ENCODE measurements at regions not wholly inside any gene's neighbourhood (a gene's known extent, or its start where the extent isn't known, plus 50 kb on each side); places are given as distances from the start of the nearest gene placed in this dataset.
"Not testable (repeated sequence)": the region's sequence is repeated elsewhere in the genome, so short reads cannot be mapped to it uniquely, and the experiment has no call there.

DNA sequence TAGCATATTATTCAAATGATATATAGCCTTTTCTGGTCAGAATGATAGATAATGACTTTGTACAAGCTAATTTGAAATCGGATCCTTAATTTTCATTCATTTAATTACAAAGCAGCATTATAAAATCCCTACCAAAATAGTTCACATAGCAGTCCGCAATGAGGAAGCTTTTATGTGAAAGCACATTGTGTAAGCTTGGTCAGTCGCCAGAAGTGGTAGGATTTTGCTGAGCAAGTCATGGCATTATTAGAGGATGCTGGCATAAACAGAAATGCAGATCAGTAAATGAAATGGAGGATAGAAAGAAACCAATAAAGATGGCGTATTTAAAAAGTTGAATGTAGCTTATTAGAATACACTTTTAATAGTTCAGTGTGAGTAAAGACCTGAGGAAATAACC is 93.2 kb upstream of the DIAPH2 start:
- intact Hi-C loops (cut with micrococcal nuclease; ENCODE audit: unreplicated experiment): no loop called here
- Histone ChIP-seq H3K4me1 (replicated peaks; ENCODE audit: insufficient read depth) (no peaks in the 10 kb centered on the region), H3K27me3 (ENCODE audit: insufficient read depth, low read depth) (no peaks in the 10 kb centered on the region), H2AFZ (no peak overlapping the region), H3K79me2 (ENCODE audit: low read depth) (no peaks in the 10 kb centered on the region), H3K36me3 (ENCODE audit: low read depth) (no peaks in the 10 kb centered on the region), H3K9me3 (ENCODE audit: insufficient read depth, low read depth) (no peaks in the 10 kb centered on the region), H4K20me1 (ENCODE audit: insufficient read depth) (no peaks in the 10 kb centered on the region), H3K9me2 (ENCODE audit: insufficient read depth) (no peaks in the 10 kb centered on the region), H3K4me3 (no peak overlapping the region), H3K27ac (no peak overlapping the region), H3K4me2 (no peak overlapping the region), H3F3A (ENCODE audit: insufficient read depth, low read depth) (no peaks in the 10 kb centered on the region)
- no peak for TF ChIP-seq EZH2 (IDR thresholded peaks at IDR 0.05; ENCODE audit: low read depth)
- TF ChIP-seq, protein P1, sequence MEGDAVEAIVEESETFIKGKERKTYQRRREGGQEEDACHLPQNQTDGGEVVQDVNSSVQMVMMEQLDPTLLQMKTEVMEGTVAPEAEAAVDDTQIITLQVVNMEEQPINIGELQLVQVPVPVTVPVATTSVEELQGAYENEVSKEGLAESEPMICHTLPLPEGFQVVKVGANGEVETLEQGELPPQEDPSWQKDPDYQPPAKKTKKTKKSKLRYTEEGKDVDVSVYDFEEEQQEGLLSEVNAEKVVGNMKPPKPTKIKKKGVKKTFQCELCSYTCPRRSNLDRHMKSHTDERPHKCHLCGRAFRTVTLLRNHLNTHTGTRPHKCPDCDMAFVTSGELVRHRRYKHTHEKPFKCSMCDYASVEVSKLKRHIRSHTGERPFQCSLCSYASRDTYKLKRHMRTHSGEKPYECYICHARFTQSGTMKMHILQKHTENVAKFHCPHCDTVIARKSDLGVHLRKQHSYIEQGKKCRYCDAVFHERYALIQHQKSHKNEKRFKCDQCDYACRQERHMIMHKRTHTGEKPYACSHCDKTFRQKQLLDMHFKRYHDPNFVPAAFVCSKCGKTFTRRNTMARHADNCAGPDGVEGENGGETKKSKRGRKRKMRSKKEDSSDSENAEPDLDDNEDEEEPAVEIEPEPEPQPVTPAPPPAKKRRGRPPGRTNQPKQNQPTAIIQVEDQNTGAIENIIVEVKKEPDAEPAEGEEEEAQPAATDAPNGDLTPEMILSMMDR (conservative IDR thresholded peaks at IDR 0.05): no peak
- POLR2A ChIA-PET (ENCODE audit: unreplicated experiment): no interaction called here
- BruUV-seq (replicated peaks): no TSS peak
- DNase-seq: no peak
- CTCF ChIA-PET: no interaction called here

- CTCF ChIA-PET; H3K9me3 ChIP-seq (ENCODE audit: insufficient read depth, low read depth); intact Hi-C loops (cut with micrococcal nuclease; ENCODE audit: unreplicated experiment); H4K20me1 ChIP-seq (ENCODE audit: insufficient read depth); H2AFZ ChIP-seq; H3K4me2 ChIP-seq; H3F3A ChIP-seq (ENCODE audit: insufficient read depth, low read depth); DNase-seq; H3K9me2 ChIP-seq (ENCODE audit: insufficient read depth); H3K27ac ChIP-seq; BruUV-seq (replicated peaks); H3K4me3 ChIP-seq; H3K27me3 ChIP-seq (ENCODE audit: insufficient read depth, low read depth); H3K4me1 ChIP-seq (replicated peaks; ENCODE audit: insufficient read depth); H3K79me2 ChIP-seq (ENCODE audit: low read depth); POLR2A ChIA-PET (ENCODE audit: unreplicated experiment); H3K36me3 ChIP-seq (ENCODE audit: low read depth): not testable (repeated sequence)
Observed at GRCh38 chrX:96597847-96598246, 86.8 kb upstream of the DIAPH2 start.

DNA sequence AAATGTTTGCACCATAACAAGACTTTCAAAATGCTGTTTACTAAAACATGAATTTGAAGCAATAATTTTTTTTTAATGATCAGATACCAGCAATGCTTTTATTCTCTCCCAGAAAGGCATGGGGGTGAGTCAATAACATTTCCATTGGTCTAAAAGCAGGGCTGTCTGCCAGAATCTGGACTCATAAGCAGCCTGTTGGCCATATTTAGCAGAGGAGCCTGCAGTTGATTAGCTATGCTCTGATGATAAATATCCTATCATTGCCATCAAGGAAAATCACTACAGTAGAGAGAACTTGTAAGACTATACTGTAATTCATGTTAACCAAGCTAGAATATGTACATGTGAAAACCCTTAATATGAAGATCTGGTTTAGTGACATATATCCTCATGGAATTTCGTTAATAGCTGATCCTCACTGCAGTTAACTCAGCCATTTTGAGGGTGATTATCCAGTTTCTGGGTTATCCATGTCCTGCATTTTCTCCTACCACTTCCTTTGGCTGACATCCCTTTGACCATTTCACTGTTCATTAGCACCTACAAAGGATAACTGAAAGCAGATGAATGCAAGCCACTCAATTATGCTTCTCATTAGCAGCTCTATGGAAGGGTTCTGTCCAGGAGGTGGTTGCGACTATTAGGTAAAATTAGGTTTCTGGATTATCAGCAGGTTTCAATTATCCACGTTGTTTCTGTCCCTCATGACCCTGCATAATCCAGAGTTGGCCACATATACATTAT is 72.9 kb upstream of the DIAPH2 start:
- BruUV-seq (replicated peaks): no TSS peak
- no peaks in the 10 kb centered on the region for H3K27me3 ChIP-seq (ENCODE audit: insufficient read depth, low read depth)
- H3K4me3 ChIP-seq: no peak overlapping the region
- no peak overlapping the region for H2AFZ ChIP-seq
- no peaks in the 10 kb centered on the region for H3K4me1 ChIP-seq (replicated peaks; ENCODE audit: insufficient read depth)
- no peaks in the 10 kb centered on the region for H3F3A ChIP-seq (ENCODE audit: insufficient read depth, low read depth)
- H4K20me1 ChIP-seq (ENCODE audit: insufficient read depth): no peaks in the 10 kb centered on the region
- POLR2A ChIA-PET (ENCODE audit: unreplicated experiment): no interaction called here
- H3K36me3 ChIP-seq (ENCODE audit: low read depth): no peaks in the 10 kb centered on the region
- no peak overlapping the region for H3K4me2 ChIP-seq
- no peak for TF ChIP-seq EZH2 (IDR thresholded peaks at IDR 0.05; ENCODE audit: low read depth)
- TF ChIP-seq, protein P1 (conservative IDR thresholded peaks at IDR 0.05): no peak
- H3K9me2 ChIP-seq (ENCODE audit: insufficient read depth): no peaks in the 10 kb centered on the region
- no peak overlapping the region for H3K27ac ChIP-seq
- CTCF ChIA-PET: no interaction called here
- no peaks in the 10 kb centered on the region for H3K9me3 ChIP-seq (ENCODE audit: insufficient read depth, low read depth)
- no peak for DNase-seq
- intact Hi-C loops (cut with micrococcal nuclease; ENCODE audit: unreplicated experiment): no loop called here
- no peaks in the 10 kb centered on the region for H3K79me2 ChIP-seq (ENCODE audit: low read depth)

DNA sequence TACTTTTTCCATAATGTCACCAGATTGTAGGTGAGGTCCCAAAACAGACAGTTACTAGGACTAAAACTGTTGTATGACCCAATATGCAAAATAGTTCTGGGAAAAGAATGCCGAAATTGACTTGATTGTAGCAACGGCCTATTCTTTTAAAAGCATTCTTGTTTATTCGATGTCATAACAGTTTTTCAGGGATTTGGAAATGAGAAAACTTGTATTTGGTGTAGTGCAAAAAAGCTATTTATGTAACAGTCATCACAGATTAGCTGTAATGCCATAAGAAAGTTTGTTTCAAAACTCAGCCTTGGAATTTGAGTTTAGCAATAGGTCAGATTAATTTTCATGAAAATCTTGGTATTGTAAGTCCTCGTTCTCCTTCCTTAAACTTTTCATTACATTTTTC is 69.2 kb upstream of the DIAPH2 start:
- H3K4me2 ChIP-seq: no peak overlapping the region
- no peaks in the 10 kb centered on the region for H3K79me2 ChIP-seq (ENCODE audit: low read depth)
- TF ChIP-seq, protein P1 (conservative IDR thresholded peaks at IDR 0.05): no peak
- no peak for TF ChIP-seq EZH2 (IDR thresholded peaks at IDR 0.05; ENCODE audit: low read depth)
- no peaks in the 10 kb centered on the region for H3K36me3 ChIP-seq (ENCODE audit: low read depth)
- ChIA-PET POLR2A (ENCODE audit: unreplicated experiment) (no interaction called here), CTCF (no interaction called here)
- no peaks in the 10 kb centered on the region for H3F3A ChIP-seq (ENCODE audit: insufficient read depth, low read depth)
- H2AFZ ChIP-seq: no peak overlapping the region
- no peaks in the 10 kb centered on the region for H3K27me3 ChIP-seq (ENCODE audit: insufficient read depth, low read depth)
- intact Hi-C loops (cut with micrococcal nuclease; ENCODE audit: unreplicated experiment): no loop called here
- H3K9me3 ChIP-seq (ENCODE audit: insufficient read depth, low read depth): no peaks in the 10 kb centered on the region
- BruUV-seq (replicated peaks): no TSS peak
- no peak overlapping the region for H3K4me3 ChIP-seq
- H3K27ac ChIP-seq: no peak overlapping the region
- H4K20me1 ChIP-seq (ENCODE audit: insufficient read depth): no peaks in the 10 kb centered on the region
- DNase-seq: no peak
- no peaks in the 10 kb centered on the region for H3K4me1 ChIP-seq (replicated peaks; ENCODE audit: insufficient read depth)
- H3K9me2 ChIP-seq (ENCODE audit: insufficient read depth): no peaks in the 10 kb centered on the region

Data from PC-9 (cell line).